OCI-LY1 (cell line): ENCODE measurements at regions not wholly inside any gene's neighbourhood (a gene's known extent, or its start where the extent isn't known, plus 50 kb on each side); places are given as distances from the start of the nearest gene placed in this dataset.

ENCODE experiments used
- CTCF ChIP-seq: fragments of 200-600 bp; sonication (generic), shearing (Covaris generic); IDR thresholded peaks from 2 replicates; pipeline ENCODE4 v1.5.1; 2017; ENCODE audit warnings: mild to moderate bottlenecking, antibody characterized with exemption, low read length, moderate library complexity, mixed read lengths
- EZH2 ChIP-seq: fragments of 200-600 bp; sonication (generic), shearing (Covaris generic); IDR thresholded peaks from 2 replicates; pipeline ENCODE4 v1.8.0; 2017; ENCODE audit warnings: borderline replicate concordance, mixed run types, mild to moderate bottlenecking, antibody characterized with exemption, low read length, moderate library complexity, mixed read lengths

- TF ChIP-seq CTCF (no peak), EZH2 (no peak)
Measured at GRCh38 chr21:16194788-16195537, 465.2 kb downstream of the USP25 start.
